ENCODE measurements at regions not wholly inside any gene's neighbourhood (a gene's known extent, or its start where the extent isn't known, plus 50 kb on each side); places are given as distances from the start of the nearest gene placed in this dataset.

- peaks cover 9% of the 10 kb centered on the region; the same call in 1 of the 2 replicates for H3K4me1 ChIP-seq (ENCODE audit: insufficient read depth, low read length)
- no peak overlapping the region for H3K27ac ChIP-seq (ENCODE audit: low read length)
- CTCF ChIA-PET = interaction anchor here (0.6 kb wide), 1 partner anchor 139 kb away, joined by 3 read pairs; no protein-coding TSS in a partner anchor
- POLR2A ChIA-PET (ENCODE audit: unreplicated experiment) = no interaction called here
- TF ChIP-seq EZH2 (IDR thresholded peaks at IDR 0.05; ENCODE audit: low read length, unreplicated experiment) (no peak), CTCF (conservative IDR thresholded peaks at IDR 0.05; ENCODE audit: low read depth, low read length) (no peak), EZH2phosphoT487 (IDR thresholded peaks at IDR 0.05; ENCODE audit: borderline replicate concordance, low read length) (no peak)
- H3K4me2 ChIP-seq (ENCODE audit: low read length) = no peak overlapping the region
- no TSS peak for BruUV-seq (replicated peaks)
- H3K9me3 ChIP-seq (ENCODE audit: low read length) = no peaks in the 10 kb centered on the region
- no peak overlapping the region for H3K4me3 ChIP-seq (ENCODE audit: low read length)
- no peaks in the 10 kb centered on the region for H4K20me1 ChIP-seq (ENCODE audit: low read length)
- H2AFZ ChIP-seq (ENCODE audit: low read length) = no peak overlapping the region
- no peak for DNase-seq
- H3F3A ChIP-seq (ENCODE audit: low read length, unreplicated experiment) = no peaks in the 10 kb centered on the region
- intact Hi-C loops (cut with micrococcal nuclease) = no loop called here
- H3K79me2 ChIP-seq (ENCODE audit: low read length) = no peaks in the 10 kb centered on the region
- H3K27me3 ChIP-seq (ENCODE audit: low read length) = peaks cover 8% of the 10 kb centered on the region; the same call in 1 of the 2 replicates
- H3K9ac ChIP-seq (ENCODE audit: low read length) = no peak overlapping the region
- no peak for ATAC-seq
- H3K9me2 ChIP-seq (replicated peaks; ENCODE audit: low read length) = no peaks in the 10 kb centered on the region
- no peaks in the 10 kb centered on the region for H3K36me3 ChIP-seq (ENCODE audit: low read depth, low read length)
Measured at GRCh38 chr5:1651250-1651649, 127.5 kb upstream of the LPCAT1 start.

DNA sequence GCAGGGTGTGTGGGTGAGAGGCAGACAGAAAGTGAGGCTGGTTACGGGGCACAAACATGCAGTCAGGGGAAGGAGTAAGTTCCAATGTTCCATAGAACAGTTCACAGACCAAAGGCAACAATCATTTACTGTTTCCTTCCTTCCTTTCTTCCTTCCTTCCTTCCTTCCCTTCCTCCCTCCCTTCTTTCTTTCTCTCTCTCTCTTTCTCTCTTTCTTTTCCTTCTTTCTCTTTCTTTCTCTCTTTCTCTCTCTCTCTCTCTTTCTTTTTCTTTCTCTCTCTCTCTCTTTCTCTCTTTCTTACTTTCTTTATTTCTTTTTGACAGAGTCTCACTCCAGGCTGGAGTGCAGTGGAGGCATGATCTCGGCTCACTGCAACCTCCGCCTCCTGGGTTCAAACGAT lies 125.8 kb upstream of the LPCAT1 start:
- H4K20me1 ChIP-seq (ENCODE audit: low read length) = no peaks in the 10 kb centered on the region
- no peaks in the 10 kb centered on the region for H3K9me2 ChIP-seq (replicated peaks; ENCODE audit: low read length)
- no peak overlapping the region for H3K9ac ChIP-seq (ENCODE audit: low read length)
- no peaks in the 10 kb centered on the region for H3K79me2 ChIP-seq (ENCODE audit: low read length)
- ATAC-seq (no peak), DNase-seq (no peak)
- no peak overlapping the region for H2AFZ ChIP-seq (ENCODE audit: low read length)
- no peak overlapping the region for H3K4me3 ChIP-seq (ENCODE audit: low read length)
- intact Hi-C loops (cut with micrococcal nuclease) = loop anchor here (10.0 kb wide), 1 partner anchor 725 kb away; no protein-coding TSS in a partner anchor
- no peak overlapping the region for H3K4me2 ChIP-seq (ENCODE audit: low read length)
- TF ChIP-seq CTCF (conservative IDR thresholded peaks at IDR 0.05; ENCODE audit: low read depth, low read length) (no peak), EZH2phosphoT487 (IDR thresholded peaks at IDR 0.05; ENCODE audit: borderline replicate concordance, low read length) (no peak), EZH2 (IDR thresholded peaks at IDR 0.05; ENCODE audit: low read length, unreplicated experiment) (no peak)
- no peaks in the 10 kb centered on the region for H3F3A ChIP-seq (ENCODE audit: low read length, unreplicated experiment)
- no peak overlapping the region for H3K27ac ChIP-seq (ENCODE audit: low read length)
- H3K4me1 ChIP-seq (ENCODE audit: insufficient read depth, low read length) = peaks cover 14% of the 10 kb centered on the region
- no TSS peak for BruUV-seq (replicated peaks)
- no peaks in the 10 kb centered on the region for H3K36me3 ChIP-seq (ENCODE audit: low read depth, low read length)
- POLR2A ChIA-PET (ENCODE audit: unreplicated experiment) = no interaction called here
- peaks cover 13% of the 10 kb centered on the region; the same call in 1 of the 2 replicates for H3K27me3 ChIP-seq (ENCODE audit: low read length)
- CTCF ChIA-PET = no interaction called here
- no peaks in the 10 kb centered on the region for H3K9me3 ChIP-seq (ENCODE audit: low read length)

GRCh38 chr5:1648806-1649205 lies 125.0 kb upstream of the LPCAT1 start:
- ChIA-PET CTCF (no interaction called here), POLR2A (ENCODE audit: unreplicated experiment) (no interaction called here)
- ATAC-seq (no peak), DNase-seq (no peak)
- Histone ChIP-seq H3F3A (ENCODE audit: low read length, unreplicated experiment) (no peaks in the 10 kb centered on the region), H3K9ac (ENCODE audit: low read length) (no peak overlapping the region), H3K36me3 (ENCODE audit: low read depth, low read length) (no peaks in the 10 kb centered on the region), H3K27me3 (ENCODE audit: low read length) (peaks cover 19% of the 10 kb centered on the region), H3K27ac (ENCODE audit: low read length) (no peak overlapping the region), H3K4me2 (ENCODE audit: low read length) (no peak overlapping the region), H3K9me3 (ENCODE audit: low read length) (no peaks in the 10 kb centered on the region), H3K4me3 (ENCODE audit: low read length) (no peak overlapping the region), H4K20me1 (ENCODE audit: low read length) (no peaks in the 10 kb centered on the region), H3K4me1 (ENCODE audit: insufficient read depth, low read length) (peaks cover 19% of the 10 kb centered on the region), H3K9me2 (replicated peaks; ENCODE audit: low read length) (no peaks in the 10 kb centered on the region), H3K79me2 (ENCODE audit: low read length) (no peaks in the 10 kb centered on the region), H2AFZ (ENCODE audit: low read length) (no peak overlapping the region)
- intact Hi-C loops (cut with micrococcal nuclease) = loop anchor here (10.0 kb wide), 1 partner anchor 724 kb away; no protein-coding TSS in a partner anchor
- no peak for TF ChIP-seq EZH2 (IDR thresholded peaks at IDR 0.05; ENCODE audit: low read length, unreplicated experiment)
- no peak for TF ChIP-seq EZH2phosphoT487 (IDR thresholded peaks at IDR 0.05; ENCODE audit: borderline replicate concordance, low read length)
- no TSS peak for BruUV-seq (replicated peaks)
